Fibroblast of pulmonary artery (primary cell): ENCODE measurements at regions not wholly inside any gene's neighbourhood (a gene's known extent, or its start where the extent isn't known, plus 50 kb on each side); places are given as distances from the start of the nearest gene placed in this dataset.

Experiments used
- DNase-seq: peaks from one replicate; pipeline ENCODE4 v3.0.0-alpha.2; 2010; ENCODE audit warnings: low read depth
- H3K4me3 ChIP-seq: replicated peaks from 2 replicates; pipeline ENCODE4 v1.5.1; 2011; ENCODE audit warnings: low read depth, mild to moderate bottlenecking, control low read depth, low read length, moderate library complexity
- CTCF ChIP-seq: IDR thresholded peaks from 2 replicates; pipeline ENCODE4 v1.5.1; 2011; ENCODE audit warnings: mild to moderate bottlenecking, control low read depth, low read length, inconsistent platforms; ENCODE audit errors: missing control alignments

- no peak for DNase-seq
- no peak for TF ChIP-seq CTCF
- no peak overlapping the region for H3K4me3 ChIP-seq
These were observed 372.2 kb downstream of the TRIML1 start for GRCh38 chr4:188511431-188511830.

- H3K4me3 ChIP-seq = no peak overlapping the region
- no peak for DNase-seq
- TF ChIP-seq CTCF = no peak
These were observed 393.5 kb downstream of the TRIML1 start for GRCh38 chr4:188532751-188533150.

- no peak for DNase-seq
- no peak for TF ChIP-seq CTCF
- no peak overlapping the region for H3K4me3 ChIP-seq
These were observed 395.1 kb downstream of the TRIML1 start for GRCh38 chr4:188534297-188534696.

- no peak for DNase-seq
These were observed 395.7 kb downstream of the TRIML1 start for GRCh38 chr4:188534917-188535316.

GRCh38 chr4:188536826-188537225, 397.6 kb downstream of the TRIML1 start:
- H3K4me3 ChIP-seq = no peak overlapping the region
- DNase-seq = no peak
- TF ChIP-seq CTCF = no peak

More at GRCh38 chr4:188534917-188535316, 395.7 kb downstream of the TRIML1 start:
- no peak for TF ChIP-seq CTCF
- no peak overlapping the region for H3K4me3 ChIP-seq

GRCh38 chr4:188550296-188550695, 411.1 kb downstream of the TRIML1 start:
- TF ChIP-seq CTCF = no peak
- no peak overlapping the region for H3K4me3 ChIP-seq
- no peak for DNase-seq

- TF ChIP-seq CTCF = no peak
- no peak for DNase-seq
- H3K4me3 ChIP-seq = no peak overlapping the region
These were observed 411.9 kb downstream of the TRIML1 start for GRCh38 chr4:188551156-188551555.
